ENCODE measurements at regions not wholly inside any gene's neighbourhood (a gene's known extent, or its start where the extent isn't known, plus 50 kb on each side); places are given as distances from the start of the nearest gene placed in this dataset.

- TF ChIP-seq CTCF (optimal IDR thresholded peaks at IDR 0.05 in 1 of 3, IDR thresholded peaks at IDR 0.05 in 1 of 3, conservative IDR thresholded peaks at IDR 0.05 in 1 of 3; ENCODE audit: extremely low read depth in 1 of 3, insufficient read depth in 2 of 3, low read length in 3 of 3), result no peak
- TF ChIP-seq EZH2 (IDR thresholded peaks at IDR 0.05; ENCODE audit: low read length), result no peak
Measured at GRCh38 chr10:83817797-83818196, 321.5 kb upstream of the GHITM start.

All from keratinocyte (primary cell).